ENCODE measurements at regions not wholly inside any gene's neighbourhood (a gene's known extent, or its start where the extent isn't known, plus 50 kb on each side); places are given as distances from the start of the nearest gene placed in this dataset.

DNA sequence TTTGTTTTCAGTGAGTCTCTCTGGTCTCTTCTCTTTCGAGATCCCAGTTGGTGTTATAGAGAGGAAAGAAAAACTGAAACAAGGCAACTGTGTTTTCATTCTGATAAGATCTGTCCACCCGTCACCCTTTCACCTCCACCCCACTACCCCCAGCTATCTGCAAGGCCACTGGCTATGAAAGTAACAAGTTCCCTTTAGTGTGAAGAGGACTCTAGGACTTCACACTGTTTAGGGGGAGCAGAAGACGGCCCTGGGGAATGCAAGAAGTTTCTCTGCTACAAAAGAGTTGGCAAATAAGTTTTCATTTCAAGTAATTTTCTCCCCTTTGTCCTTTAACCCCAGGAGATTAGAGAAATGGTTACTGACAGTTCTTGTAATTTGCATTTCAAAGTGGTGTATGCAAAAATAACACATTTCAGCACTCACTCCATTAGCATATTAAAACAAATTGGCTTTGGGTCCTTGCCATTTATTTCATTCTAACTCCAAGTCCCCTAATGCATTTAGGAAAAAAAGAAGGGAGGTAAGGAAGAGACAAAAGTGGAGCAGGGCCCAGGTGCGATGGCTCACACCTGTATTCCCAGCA lies 79.6 kb upstream of the PPM1J start:
- H2AFZ ChIP-seq (ENCODE audit: low read depth, low read length, severe bottlenecking), result no peak overlapping the region
- no peak overlapping the region for H3K27ac ChIP-seq (ENCODE audit: low read depth, low read length)
- H3K4me3 ChIP-seq (ENCODE audit: insufficient read depth, low read length, poor library complexity, severe bottlenecking), result no peak overlapping the region
- no peak overlapping the region for H3K9ac ChIP-seq (ENCODE audit: low read length)
- H3K9me3 ChIP-seq (ENCODE audit: insufficient read depth, low read length), result no peaks in the 10 kb centered on the region
- no peaks in the 10 kb centered on the region for H4K20me1 ChIP-seq (ENCODE audit: low read depth, low read length)
- no peak overlapping the region for H3K4me2 ChIP-seq (ENCODE audit: low read depth, low read length, poor library complexity, severe bottlenecking)
- H3K27me3 ChIP-seq (ENCODE audit: low read length), result no peaks in the 10 kb centered on the region
- TF ChIP-seq, protein P1, sequence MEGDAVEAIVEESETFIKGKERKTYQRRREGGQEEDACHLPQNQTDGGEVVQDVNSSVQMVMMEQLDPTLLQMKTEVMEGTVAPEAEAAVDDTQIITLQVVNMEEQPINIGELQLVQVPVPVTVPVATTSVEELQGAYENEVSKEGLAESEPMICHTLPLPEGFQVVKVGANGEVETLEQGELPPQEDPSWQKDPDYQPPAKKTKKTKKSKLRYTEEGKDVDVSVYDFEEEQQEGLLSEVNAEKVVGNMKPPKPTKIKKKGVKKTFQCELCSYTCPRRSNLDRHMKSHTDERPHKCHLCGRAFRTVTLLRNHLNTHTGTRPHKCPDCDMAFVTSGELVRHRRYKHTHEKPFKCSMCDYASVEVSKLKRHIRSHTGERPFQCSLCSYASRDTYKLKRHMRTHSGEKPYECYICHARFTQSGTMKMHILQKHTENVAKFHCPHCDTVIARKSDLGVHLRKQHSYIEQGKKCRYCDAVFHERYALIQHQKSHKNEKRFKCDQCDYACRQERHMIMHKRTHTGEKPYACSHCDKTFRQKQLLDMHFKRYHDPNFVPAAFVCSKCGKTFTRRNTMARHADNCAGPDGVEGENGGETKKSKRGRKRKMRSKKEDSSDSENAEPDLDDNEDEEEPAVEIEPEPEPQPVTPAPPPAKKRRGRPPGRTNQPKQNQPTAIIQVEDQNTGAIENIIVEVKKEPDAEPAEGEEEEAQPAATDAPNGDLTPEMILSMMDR (IDR thresholded peaks at IDR 0.05; ENCODE audit: insufficient read depth, low read length, poor library complexity, severe bottlenecking), result no peak
- TF ChIP-seq EZH2phosphoT487 (conservative IDR thresholded peaks at IDR 0.05; ENCODE audit: low read length), result no peak
- no peaks in the 10 kb centered on the region for H3F3A ChIP-seq (ENCODE audit: insufficient read depth)
- H3K9me2 ChIP-seq (replicated peaks; ENCODE audit: insufficient read depth, low read length), result no peaks in the 10 kb centered on the region
- no peaks in the 10 kb centered on the region for H3K79me2 ChIP-seq (ENCODE audit: insufficient read depth, low read length)
- H3K36me3 ChIP-seq (ENCODE audit: low read length), result no peaks in the 10 kb centered on the region

DNA sequence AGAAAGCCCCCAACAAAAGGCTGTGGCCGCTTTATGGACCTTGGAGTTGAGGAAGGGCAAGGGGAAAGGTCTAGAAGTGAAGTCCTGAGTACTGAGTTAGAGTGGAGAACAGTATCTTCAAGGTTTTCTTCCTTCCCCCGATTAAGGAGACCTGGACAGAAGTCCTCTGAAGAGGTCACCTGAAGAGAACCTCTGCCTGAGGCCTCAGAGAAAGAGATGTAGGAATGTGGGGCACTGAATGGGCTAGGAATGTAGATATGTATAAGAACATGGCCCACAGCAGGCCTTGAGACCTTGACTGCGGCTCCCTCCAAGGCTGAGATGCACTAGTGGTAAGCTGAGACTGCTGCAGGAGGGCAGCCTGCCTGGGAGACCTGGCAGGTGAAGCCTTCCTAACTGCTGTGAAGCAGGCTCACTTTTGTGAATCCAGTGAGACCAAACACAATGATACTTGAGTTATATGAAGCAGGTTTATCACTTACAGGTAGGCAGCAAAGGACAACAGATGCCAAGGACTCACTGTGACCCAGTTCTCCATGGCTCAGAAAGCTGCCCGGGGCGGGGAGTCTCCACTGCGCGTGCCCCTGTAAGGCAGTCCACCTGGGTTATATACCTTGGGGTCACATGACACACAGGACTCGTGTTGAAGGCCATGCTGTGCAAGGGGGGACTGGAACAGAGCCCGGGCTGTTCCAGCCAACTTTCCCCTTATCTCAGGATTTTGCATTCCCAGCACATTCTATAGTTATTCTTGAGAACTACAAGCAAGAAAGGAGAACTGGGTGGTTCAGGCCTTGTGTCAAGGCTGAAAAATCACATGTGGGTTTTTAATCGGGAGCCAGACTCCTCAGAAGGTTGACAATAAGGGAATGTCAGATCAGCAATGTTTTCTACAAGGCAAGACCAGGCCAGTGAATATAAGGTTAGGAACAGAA lies 78.8 kb upstream of the PPM1J start:
- no peak overlapping the region for H3K4me3 ChIP-seq (ENCODE audit: insufficient read depth, low read length, poor library complexity, severe bottlenecking)
- no peak overlapping the region for H2AFZ ChIP-seq (ENCODE audit: low read depth, low read length, severe bottlenecking)
- no peaks in the 10 kb centered on the region for H3K27me3 ChIP-seq (ENCODE audit: low read length)
- H3K27ac ChIP-seq (ENCODE audit: low read depth, low read length), result no peak overlapping the region
- H3K4me2 ChIP-seq (ENCODE audit: low read depth, low read length, poor library complexity, severe bottlenecking), result no peak overlapping the region
- no peaks in the 10 kb centered on the region for H4K20me1 ChIP-seq (ENCODE audit: low read depth, low read length)
- H3F3A ChIP-seq (ENCODE audit: insufficient read depth), result no peaks in the 10 kb centered on the region
- H3K9me3 ChIP-seq (ENCODE audit: insufficient read depth, low read length), result no peaks in the 10 kb centered on the region
- H3K36me3 ChIP-seq (ENCODE audit: low read length), result no peaks in the 10 kb centered on the region
- no peaks in the 10 kb centered on the region for H3K9me2 ChIP-seq (replicated peaks; ENCODE audit: insufficient read depth, low read length)
- H3K9ac ChIP-seq (ENCODE audit: low read length), result no peak overlapping the region
- TF ChIP-seq, protein P1 (IDR thresholded peaks at IDR 0.05; ENCODE audit: insufficient read depth, low read length, poor library complexity, severe bottlenecking), result no peak
- TF ChIP-seq EZH2phosphoT487 (conservative IDR thresholded peaks at IDR 0.05; ENCODE audit: low read length), result no peak
- no peaks in the 10 kb centered on the region for H3K79me2 ChIP-seq (ENCODE audit: insufficient read depth, low read length)

DNA sequence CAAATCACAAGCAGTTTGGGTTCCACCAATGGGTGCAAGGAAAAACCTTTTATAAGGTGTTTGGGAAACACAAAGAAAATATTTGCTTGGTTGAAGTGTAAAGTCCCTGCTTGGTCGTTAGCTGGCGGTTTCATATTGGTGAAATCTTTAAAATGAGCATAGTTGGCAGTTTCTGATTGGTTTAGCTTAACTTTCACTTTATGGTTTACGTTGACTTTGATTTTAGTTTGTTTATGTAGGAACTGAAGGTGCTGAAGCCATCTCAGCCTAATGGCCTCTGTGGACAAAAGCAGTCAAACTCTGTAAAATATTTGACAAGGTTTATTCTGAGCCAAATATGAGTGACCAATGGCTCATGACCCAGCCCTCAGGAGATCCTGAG lies 76.6 kb upstream of the PPM1J start:
- Histone ChIP-seq H3K27me3 (ENCODE audit: low read length) (no peaks in the 10 kb centered on the region), H2AFZ (ENCODE audit: low read depth, low read length, severe bottlenecking) (no peak overlapping the region), H3K36me3 (ENCODE audit: low read length) (no peaks in the 10 kb centered on the region), H3K79me2 (ENCODE audit: insufficient read depth, low read length) (no peaks in the 10 kb centered on the region), H4K20me1 (ENCODE audit: low read depth, low read length) (no peaks in the 10 kb centered on the region), H3K9me3 (ENCODE audit: insufficient read depth, low read length) (no peaks in the 10 kb centered on the region), H3K4me2 (ENCODE audit: low read depth, low read length, poor library complexity, severe bottlenecking) (no peak overlapping the region), H3F3A (ENCODE audit: insufficient read depth) (no peaks in the 10 kb centered on the region), H3K4me3 (ENCODE audit: insufficient read depth, low read length, poor library complexity, severe bottlenecking) (no peak overlapping the region), H3K27ac (ENCODE audit: low read depth, low read length) (no peak overlapping the region), H3K9me2 (replicated peaks; ENCODE audit: insufficient read depth, low read length) (no peaks in the 10 kb centered on the region), H3K9ac (ENCODE audit: low read length) (no peak overlapping the region)
- no peak for TF ChIP-seq EZH2phosphoT487 (conservative IDR thresholded peaks at IDR 0.05; ENCODE audit: low read length)
- TF ChIP-seq, protein P1 (IDR thresholded peaks at IDR 0.05; ENCODE audit: insufficient read depth, low read length, poor library complexity, severe bottlenecking), result no peak
